ENCODE measurements at regions not wholly inside any gene's neighbourhood (a gene's known extent, or its start where the extent isn't known, plus 50 kb on each side); places are given as distances from the start of the nearest gene placed in this dataset.

GRCh38 chr15:93658026-93658816 lies 569.2 kb upstream of the RGMA start:
- TF ChIP-seq CTCF (IDR thresholded peaks at IDR 0.05) (no peak), POLR2A (IDR thresholded peaks at IDR 0.05) (no peak)
